ENCODE measurements at regions not wholly inside any gene's neighbourhood (a gene's known extent, or its start where the extent isn't known, plus 50 kb on each side); places are given as distances from the start of the nearest gene placed in this dataset.

DNA sequence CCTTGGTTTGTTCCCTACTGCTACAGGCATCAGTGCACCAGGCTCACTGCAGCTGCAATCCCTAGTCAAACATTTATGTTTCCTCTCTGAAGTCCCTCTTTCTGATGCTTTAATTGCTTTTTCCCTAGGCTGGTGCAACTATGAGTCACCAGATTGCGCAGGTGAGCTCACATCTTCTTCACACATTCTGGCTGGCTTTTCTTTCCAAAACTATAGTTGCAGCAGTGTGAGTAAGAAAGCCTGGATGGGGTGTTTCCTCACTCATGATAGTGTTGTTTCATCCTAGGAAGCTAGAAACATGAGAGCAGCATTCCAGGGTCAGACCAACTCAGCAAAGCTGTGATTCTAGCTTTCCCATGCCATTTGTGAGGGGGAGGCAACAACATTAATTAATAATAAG, 296.4 kb downstream of the PAX1 start:
- Histone ChIP-seq H3K4me1 (no peaks in the 10 kb centered on the region), H3K4me3 (no peak overlapping the region), H3K27ac (no peak overlapping the region), H3K27me3 (no peaks in the 10 kb centered on the region), H3K9me3 (no peaks in the 10 kb centered on the region), H3K36me3 (no peaks in the 10 kb centered on the region)
- no peak for DNase-seq (ENCODE audit: extremely low spot score in 2 of 2)
- no peak for TF ChIP-seq CTCF (IDR thresholded peaks at IDR 0.05)
- TF ChIP-seq POLR2AphosphoS5 (IDR thresholded peaks at IDR 0.05; ENCODE audit: insufficient read depth in 1 of 2, low read depth in 1 of 2) = no peak
- TF ChIP-seq POLR2A (IDR thresholded peaks at IDR 0.05) = no peak
- intact Hi-C loops (cut with DNase I) = no loop called here

- H3K36me3 ChIP-seq = no peaks in the 10 kb centered on the region
- no peak for DNase-seq (ENCODE audit: extremely low spot score in 2 of 2)
- H3K4me1 ChIP-seq = no peaks in the 10 kb centered on the region
- no peak overlapping the region for H3K4me3 ChIP-seq
- intact Hi-C loops (cut with DNase I) = no loop called here
- no peaks in the 10 kb centered on the region for H3K27me3 ChIP-seq
- H3K27ac ChIP-seq = no peak overlapping the region
- TF ChIP-seq CTCF (IDR thresholded peaks at IDR 0.05) (no peak), POLR2AphosphoS5 (IDR thresholded peaks at IDR 0.05; ENCODE audit: insufficient read depth in 1 of 2, low read depth in 1 of 2) (no peak), POLR2A (IDR thresholded peaks at IDR 0.05) (no peak)
- no peaks in the 10 kb centered on the region for H3K9me3 ChIP-seq
These were observed 290.0 kb downstream of the PAX1 start for GRCh38 chr20:21995461-21995860.

GRCh38 chr20:21994203-21994602, 288.7 kb downstream of the PAX1 start:
- intact Hi-C loops (cut with DNase I) = no loop called here
- no peaks in the 10 kb centered on the region for H3K27me3 ChIP-seq
- no peak for DNase-seq (ENCODE audit: extremely low spot score in 2 of 2)
- no peak for TF ChIP-seq CTCF (IDR thresholded peaks at IDR 0.05)
- TF ChIP-seq POLR2A (IDR thresholded peaks at IDR 0.05) = no peak
- no peak for TF ChIP-seq POLR2AphosphoS5 (IDR thresholded peaks at IDR 0.05; ENCODE audit: insufficient read depth in 1 of 2, low read depth in 1 of 2)
- H3K27ac ChIP-seq = no peak overlapping the region
- H3K9me3 ChIP-seq = no peaks in the 10 kb centered on the region
- no peaks in the 10 kb centered on the region for H3K4me1 ChIP-seq
- no peak overlapping the region for H3K4me3 ChIP-seq
- H3K36me3 ChIP-seq = no peaks in the 10 kb centered on the region

DNA sequence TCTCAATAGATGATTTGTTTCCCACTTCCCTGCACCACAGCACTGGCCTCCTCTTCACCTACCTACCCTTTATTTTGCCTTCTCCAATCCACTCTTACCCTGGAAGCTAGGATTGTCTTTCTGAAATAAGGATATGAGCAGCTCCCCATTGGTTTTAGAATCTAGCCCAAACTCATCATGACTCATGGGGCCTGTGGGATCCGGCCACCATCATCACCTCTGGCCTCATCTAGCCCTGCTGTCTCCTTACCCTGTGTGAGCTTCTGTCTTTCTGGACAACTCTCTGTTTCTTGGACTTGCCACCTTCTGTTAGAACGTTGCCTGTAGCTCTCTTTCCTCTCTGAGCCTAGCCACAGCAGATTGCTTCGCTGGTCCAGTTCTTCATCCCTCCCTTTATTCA, 277.1 kb downstream of the PAX1 start:
- no peaks in the 10 kb centered on the region for H3K27me3 ChIP-seq
- intact Hi-C loops (cut with DNase I) = no loop called here
- no peak overlapping the region for H3K4me3 ChIP-seq
- TF ChIP-seq POLR2AphosphoS5 (IDR thresholded peaks at IDR 0.05; ENCODE audit: insufficient read depth in 1 of 2, low read depth in 1 of 2) = no peak
- no peaks in the 10 kb centered on the region for H3K4me1 ChIP-seq
- H3K9me3 ChIP-seq = no peaks in the 10 kb centered on the region
- no peaks in the 10 kb centered on the region for H3K36me3 ChIP-seq
- H3K27ac ChIP-seq = no peak overlapping the region
- no peak for DNase-seq (ENCODE audit: extremely low spot score in 2 of 2)

- DNase-seq (ENCODE audit: extremely low spot score in 2 of 2) = no peak
- Histone ChIP-seq H3K27ac (no peak overlapping the region), H3K4me3 (no peak overlapping the region), H3K4me1 (no peaks in the 10 kb centered on the region), H3K9me3 (no peaks in the 10 kb centered on the region), H3K36me3 (no peaks in the 10 kb centered on the region), H3K27me3 (no peaks in the 10 kb centered on the region)
- no peak for TF ChIP-seq POLR2AphosphoS5 (IDR thresholded peaks at IDR 0.05; ENCODE audit: insufficient read depth in 1 of 2, low read depth in 1 of 2)
- no peak for TF ChIP-seq CTCF (IDR thresholded peaks at IDR 0.05)
- TF ChIP-seq POLR2A (IDR thresholded peaks at IDR 0.05) = no peak
- intact Hi-C loops (cut with DNase I) = no loop called here
These were observed 276.3 kb downstream of the PAX1 start for GRCh38 chr20:21981597-21982344.

Measured in vagina (tissue), 2 donors.